ENCODE measurements at regions not wholly inside any gene's neighbourhood (a gene's known extent, or its start where the extent isn't known, plus 50 kb on each side); places are given as distances from the start of the nearest gene placed in this dataset.
"Not testable (repeated sequence)": the region's sequence is repeated elsewhere in the genome, so short reads cannot be mapped to it uniquely, and the experiment has no call there.

DNA sequence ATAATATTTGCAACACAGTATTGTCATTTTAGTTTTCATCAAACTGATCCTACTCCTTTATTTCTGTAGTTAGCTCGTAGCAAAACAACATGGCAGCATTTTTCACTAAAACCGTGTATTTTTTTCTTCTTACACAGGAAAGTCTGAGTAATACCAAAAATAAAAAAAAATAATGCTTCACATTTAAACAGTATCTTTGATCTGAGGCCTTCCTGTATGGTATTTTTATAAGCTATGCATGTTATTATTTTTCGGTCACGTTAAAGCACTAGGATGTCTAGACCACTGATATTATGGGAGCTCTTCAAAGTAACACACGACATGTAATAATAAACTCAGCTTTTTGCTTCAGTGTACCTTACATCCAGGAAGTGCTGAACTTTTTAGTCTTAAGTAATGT lies 94.1 kb upstream of the SRD5A3 start:
- DNase-seq, result no peak

- no peak for DNase-seq
Measured at GRCh38 chr4:55253948-55254593, 92.0 kb upstream of the SRD5A3 start.

GRCh38 chr4:55255179-55255578 lies 90.9 kb upstream of the SRD5A3 start:
- DNase-seq, result no peak

DNA sequence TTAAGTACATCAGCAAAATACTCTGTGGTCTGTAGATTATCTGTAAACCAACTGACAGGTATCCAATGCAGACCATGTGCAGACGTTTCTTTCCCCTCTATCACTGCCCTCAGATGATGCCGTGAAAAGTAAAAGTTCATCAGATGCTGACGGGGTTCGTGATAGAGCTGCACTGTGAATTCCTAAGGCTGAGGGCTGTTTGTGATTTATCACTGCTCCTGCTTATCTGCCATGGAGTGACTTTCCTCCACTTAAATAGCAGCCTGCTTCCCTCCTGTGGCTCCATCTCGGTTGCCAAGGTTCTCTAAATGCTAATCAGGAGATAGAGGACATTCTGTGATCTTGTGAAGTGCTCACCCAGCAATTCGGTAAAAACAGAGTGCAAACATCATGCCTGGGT lies 89.3 kb upstream of the SRD5A3 start:
- DNase-seq, result no peak

DNA sequence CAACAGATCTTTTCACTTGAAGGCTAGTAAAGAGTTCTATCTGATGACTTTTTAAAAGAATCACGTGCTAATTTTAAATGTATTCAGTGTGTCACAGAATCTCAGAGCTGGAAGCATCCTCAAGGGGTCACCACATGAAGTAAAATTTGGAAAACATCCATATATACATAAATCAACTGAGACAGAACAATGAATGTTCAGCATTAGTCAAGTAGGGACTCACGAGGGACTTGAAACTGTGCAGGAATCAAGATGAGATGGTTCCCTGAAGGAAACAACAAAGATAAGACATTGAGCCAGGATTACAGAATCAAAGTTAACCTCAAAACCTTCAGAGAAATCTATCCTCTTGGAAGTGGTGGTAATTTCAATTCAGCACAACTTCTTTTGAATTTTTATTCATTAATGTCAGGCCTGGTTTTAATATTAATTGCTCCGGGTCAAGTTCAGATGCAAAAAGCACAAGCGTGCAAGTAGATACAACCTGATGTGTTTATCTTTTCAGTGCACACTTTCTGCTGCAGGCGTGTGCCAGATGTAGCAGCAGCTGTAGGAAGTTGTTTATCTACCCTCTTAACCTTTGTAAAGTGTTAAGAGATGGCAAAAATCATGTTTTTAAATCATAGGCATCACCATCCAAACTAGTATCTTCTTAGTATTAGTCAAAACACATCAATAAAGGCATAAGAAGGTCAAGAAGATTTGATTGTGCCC lies 87.7 kb upstream of the SRD5A3 start:
- no peak for DNase-seq

- DNase-seq, result no peak
Measured at GRCh38 chr4:55259294-55259693, 86.7 kb upstream of the SRD5A3 start.

DNA sequence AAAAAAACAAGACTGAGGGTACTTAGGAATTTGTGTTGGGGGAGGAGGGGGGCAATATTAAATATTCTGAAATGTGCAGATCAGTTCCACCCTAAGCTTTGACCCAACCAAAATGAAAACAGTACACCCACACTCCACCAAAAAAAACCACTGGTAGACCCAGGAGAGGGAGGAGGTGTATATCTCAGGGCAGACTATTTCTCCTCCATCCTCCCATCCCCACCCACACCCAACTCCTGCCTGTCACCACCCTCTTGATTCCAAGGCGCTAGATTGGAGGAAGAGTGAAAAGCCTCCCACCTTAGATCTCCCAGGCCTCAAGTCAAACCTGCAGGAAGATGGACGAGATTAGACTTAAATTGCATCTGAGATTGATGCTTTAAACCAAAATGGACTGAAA lies 76.6 kb upstream of the SRD5A3 start:
- DNase-seq, result no peak

DNA sequence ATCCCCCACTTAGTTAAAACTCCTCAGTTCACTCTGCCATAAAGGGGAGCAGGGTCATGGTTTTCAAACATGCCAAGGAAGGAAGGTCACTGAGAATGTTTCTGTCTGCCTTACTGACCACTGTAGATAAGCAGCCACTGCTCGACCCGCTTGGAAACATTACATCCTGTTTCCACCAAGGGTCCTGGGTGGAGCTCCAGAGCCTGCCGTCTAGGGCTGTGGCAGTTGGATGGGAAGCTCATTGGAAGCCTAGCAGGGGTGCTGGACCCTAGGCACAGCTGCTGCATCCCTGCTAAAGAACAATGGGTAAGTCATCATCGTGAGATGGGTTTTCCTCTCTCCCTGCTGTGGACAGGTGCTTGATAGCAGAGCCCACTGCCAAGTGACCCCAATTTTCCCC lies 76.0 kb upstream of the SRD5A3 start:
- no peak for DNase-seq

DNA sequence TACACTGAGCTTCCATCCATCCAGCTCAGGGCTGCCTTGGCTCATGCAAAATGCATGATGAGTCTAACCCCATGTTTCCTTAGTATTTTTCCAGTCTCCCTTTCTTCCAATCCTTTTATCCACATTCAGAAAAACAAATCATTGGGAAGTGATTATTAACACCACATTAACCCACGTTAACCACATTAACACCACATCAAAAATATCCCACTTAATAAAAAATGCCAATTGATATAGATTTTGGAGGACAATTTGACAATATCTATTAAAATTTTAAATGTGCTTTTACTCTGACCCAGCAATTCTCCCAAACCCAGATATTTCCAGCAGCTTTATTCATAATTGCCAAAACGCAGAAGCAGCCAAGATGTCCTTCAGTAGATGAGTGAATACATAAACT lies 75.6 kb upstream of the SRD5A3 start:
- no peak for DNase-seq

DNA sequence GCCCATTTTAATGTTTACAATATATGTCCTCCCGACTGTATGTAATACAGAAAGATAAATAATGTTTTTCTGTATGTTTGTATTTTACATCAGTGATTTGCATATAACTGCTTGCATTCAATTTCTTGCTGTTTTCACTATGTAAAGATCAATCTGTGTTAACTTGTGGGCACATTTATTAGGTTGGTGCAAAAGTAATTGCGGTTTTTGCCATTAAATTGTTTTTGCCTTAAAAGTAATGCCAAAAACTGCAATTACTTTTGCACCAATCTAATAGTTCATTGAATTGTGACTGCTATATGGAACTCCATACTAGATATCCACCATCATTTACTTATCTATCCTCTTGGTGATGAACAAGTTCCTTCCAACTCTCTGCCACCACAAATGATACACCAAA lies 73.9 kb upstream of the SRD5A3 start:
- DNase-seq, result no peak

- DNase-seq, result no peak
Measured at GRCh38 chr4:55272589-55272988, 73.5 kb upstream of the SRD5A3 start.

DNA sequence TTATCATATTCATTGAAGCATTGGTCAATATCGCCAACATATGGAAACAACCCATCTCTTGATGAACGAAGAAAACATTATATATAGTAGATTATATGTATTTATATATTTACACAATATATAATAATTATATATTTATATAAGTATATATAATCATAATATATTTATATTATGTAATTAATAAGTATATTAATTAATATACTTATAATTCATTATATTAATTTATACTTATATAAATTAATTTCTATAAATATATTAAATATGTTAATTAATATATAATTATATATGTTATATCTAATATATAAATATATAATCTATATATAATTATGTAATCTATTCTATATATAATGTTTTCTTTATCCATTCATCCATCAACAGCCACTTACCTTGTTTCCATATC lies 69.0 kb upstream of the SRD5A3 start:
- DNase-seq, result no peak

DNA sequence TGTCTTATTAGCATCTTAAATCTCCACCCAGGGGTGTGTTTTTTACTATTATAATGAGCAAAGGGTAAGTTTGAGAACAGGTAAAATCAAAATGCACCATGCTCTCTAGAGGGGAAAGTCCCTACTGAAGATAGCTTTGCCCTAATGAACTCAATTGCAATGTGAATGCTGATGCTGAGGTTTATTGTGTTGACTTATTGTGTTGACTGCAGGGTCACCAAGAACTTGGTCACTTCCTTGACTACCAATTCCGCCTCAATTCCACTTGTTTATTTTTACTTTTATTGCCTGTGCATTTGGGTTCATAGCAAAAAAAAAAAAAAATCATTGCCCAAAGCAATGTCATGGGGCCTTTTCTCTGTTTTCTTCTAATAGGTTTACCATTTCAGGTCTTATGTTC lies 67.7 kb upstream of the SRD5A3 start:
- no peak for DNase-seq

DNA sequence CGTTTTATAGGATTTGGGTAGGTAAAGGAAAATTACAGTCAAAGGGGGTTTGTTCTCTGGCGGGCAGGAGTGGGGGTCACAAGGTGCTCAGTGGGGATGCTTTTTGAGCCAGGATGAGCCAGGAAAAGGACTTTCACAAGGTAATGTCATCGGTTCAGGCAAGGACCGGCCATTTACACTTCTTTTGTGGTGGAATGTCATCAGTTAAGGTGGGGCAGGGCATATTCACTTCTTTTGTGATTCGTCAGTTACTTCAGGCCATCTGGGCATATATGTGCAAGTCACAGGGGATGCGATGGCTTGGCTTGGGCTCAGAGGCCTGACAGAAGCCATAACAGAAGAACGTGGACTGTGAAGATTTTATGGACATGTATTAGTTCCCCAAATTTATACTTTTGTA lies 65.6 kb upstream of the SRD5A3 start:
- DNase-seq, result not testable (repeated sequence)

DNA sequence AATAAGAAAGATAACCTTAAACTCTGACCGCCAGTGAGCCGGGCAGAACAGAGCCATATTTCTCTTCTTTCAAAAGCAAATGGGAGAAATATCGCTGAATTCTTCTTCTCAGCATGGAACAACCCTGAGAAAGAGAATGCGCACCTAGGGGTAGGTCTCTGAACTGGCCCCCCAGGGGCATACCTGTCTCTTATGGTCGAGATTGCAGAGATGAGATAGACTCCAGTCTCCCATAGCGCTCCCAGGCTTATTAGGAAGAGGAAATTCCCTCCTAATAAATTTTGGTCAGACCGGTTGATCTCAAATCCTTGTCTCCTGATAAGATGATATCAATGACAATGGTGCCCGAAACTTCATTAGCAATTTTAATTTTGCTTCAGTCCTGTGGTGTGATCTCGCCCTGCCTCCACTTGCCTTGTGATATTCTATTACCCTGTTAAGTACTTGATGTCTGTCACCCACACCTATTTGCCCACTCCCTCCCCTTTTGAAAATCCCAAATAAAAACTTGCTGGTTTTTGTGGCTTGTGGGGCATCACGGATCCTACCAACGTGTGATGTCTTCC lies 64.8 kb upstream of the SRD5A3 start:
- DNase-seq, result not testable (repeated sequence)

DNA sequence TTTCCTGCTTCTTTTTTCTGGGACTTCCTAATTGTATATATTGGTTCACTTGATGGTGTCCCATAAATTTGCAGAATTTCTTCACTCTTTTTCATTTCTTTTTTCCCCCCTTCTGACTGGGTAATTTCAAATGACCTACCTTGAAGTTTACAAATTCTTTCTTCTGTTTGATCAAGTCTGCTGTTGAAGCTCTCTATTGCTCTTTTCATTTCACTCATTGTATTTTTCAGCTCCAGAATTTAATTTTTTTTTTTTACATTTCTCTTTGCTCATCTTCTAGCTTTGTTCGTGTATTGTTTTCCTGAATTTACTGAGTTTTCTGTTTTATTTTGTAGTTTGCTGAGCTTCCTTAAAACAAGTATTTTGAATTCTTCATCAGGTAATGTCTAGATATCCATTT lies 61.7 kb upstream of the SRD5A3 start:
- no peak for DNase-seq

DNA sequence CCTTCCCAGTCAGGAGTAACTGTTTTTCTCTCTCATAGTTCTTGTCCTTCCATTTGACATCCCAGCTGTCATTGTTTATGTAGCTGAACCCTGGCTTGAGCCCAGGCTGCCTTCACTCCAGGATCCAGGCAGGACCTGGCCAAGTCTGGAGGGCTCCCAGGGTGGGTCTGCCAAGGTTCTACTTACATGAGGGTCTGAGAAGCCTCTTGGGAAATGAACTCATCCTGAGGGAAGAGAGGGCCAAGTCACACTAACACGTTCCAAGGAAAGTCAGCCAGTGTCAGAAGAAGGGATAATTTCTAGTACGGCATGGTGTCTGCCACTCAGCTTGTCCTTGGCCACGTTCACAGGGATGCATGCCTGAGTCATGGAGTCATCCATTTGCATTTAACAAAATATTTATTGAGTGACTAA lies 54.8 kb upstream of the SRD5A3 start:
- no peak for DNase-seq

- no peak for DNase-seq
Measured at GRCh38 chr4:55296096-55296495, 49.9 kb upstream of the SRD5A3 start.
